ENCODE measurements at regions not wholly inside any gene's neighbourhood (a gene's known extent, or its start where the extent isn't known, plus 50 kb on each side); places are given as distances from the start of the nearest gene placed in this dataset.
"Not testable (repeated sequence)": the region's sequence is repeated elsewhere in the genome, so short reads cannot be mapped to it uniquely, and the experiment has no call there.

- Mint-ChIP-seq H3K4me3 (no peak overlapping the region), H3K36me3 (no peaks in the 10 kb centered on the region), H3K4me1 (no peaks in the 10 kb centered on the region), H3K27me3 (peaks cover 2% of the 10 kb centered on the region), H3K9me3 (ENCODE audit: low read depth) (no peaks in the 10 kb centered on the region), H3K27ac (no peak overlapping the region)
- CTCF ChIA-PET: no interaction called here
- ATAC-seq (no peak), DNase-seq (no peak)
These were observed 151.1 kb upstream of the WSCD1 start for GRCh38 chr17:5919089-5919488.

- no peak for DNase-seq
- Mint-ChIP-seq H3K4me1 (no peaks in the 10 kb centered on the region), H3K36me3 (no peaks in the 10 kb centered on the region), H3K27me3 (peaks cover 2% of the 10 kb centered on the region), H3K27ac (no peak overlapping the region), H3K4me3 (no peak overlapping the region), H3K9me3 (ENCODE audit: low read depth) (no peaks in the 10 kb centered on the region)
- ATAC-seq: no peak
- CTCF ChIA-PET: no interaction called here
These were observed 148.5 kb upstream of the WSCD1 start for GRCh38 chr17:5921512-5922282.

GRCh38 chr17:5922476-5922875 is 147.7 kb upstream of the WSCD1 start:
- Mint-ChIP-seq H3K9me3 (ENCODE audit: low read depth) (no peaks in the 10 kb centered on the region), H3K4me1 (no peaks in the 10 kb centered on the region), H3K27ac (no peak overlapping the region), H3K4me3 (no peak overlapping the region), H3K36me3 (no peaks in the 10 kb centered on the region), H3K27me3 (peaks cover 2% of the 10 kb centered on the region)
- no peak for DNase-seq
- no peak for ATAC-seq
- CTCF ChIA-PET: no interaction called here

GRCh38 chr17:5929721-5930120 is 140.5 kb upstream of the WSCD1 start:
- Mint-ChIP-seq H3K27ac (no peak overlapping the region), H3K36me3 (no peaks in the 10 kb centered on the region), H3K4me3 (no peak overlapping the region), H3K27me3 (no peaks in the 10 kb centered on the region), H3K4me1 (no peaks in the 10 kb centered on the region), H3K9me3 (ENCODE audit: low read depth) (peaks cover 3% of the 10 kb centered on the region)
- DNase-seq (no peak), ATAC-seq (no peak)
- CTCF ChIA-PET: no interaction called here

GRCh38 chr17:5930555-5930954 is 139.6 kb upstream of the WSCD1 start:
- H3K36me3 Mint-ChIP-seq; DNase-seq; ATAC-seq; H3K9me3 Mint-ChIP-seq (ENCODE audit: low read depth); H3K4me3 Mint-ChIP-seq; H3K27ac Mint-ChIP-seq; H3K27me3 Mint-ChIP-seq; CTCF ChIA-PET; H3K4me1 Mint-ChIP-seq: not testable (repeated sequence)

DNA sequence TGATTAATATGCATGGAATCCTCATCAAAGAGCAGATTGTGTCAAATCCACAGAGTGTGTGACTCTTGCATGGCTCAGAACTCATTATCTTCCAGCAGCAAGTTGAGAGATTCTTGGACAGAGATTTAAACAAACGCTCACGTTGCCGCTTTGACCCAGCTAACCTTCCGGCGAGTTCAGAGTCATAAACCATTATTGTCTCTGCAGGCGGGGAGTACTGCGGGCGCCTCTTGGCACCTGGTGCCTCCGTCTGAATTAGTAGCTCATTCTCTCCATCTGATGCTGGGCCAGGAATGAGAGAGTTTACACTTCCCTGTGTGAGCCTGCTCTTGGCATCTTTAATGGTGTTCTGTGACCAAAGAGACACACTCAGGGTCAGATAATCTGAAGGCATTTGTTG is 138.6 kb upstream of the WSCD1 start:
- no peak overlapping the region for H3K27ac Mint-ChIP-seq
- H3K27me3 Mint-ChIP-seq: no peaks in the 10 kb centered on the region
- H3K4me3 Mint-ChIP-seq: no peak overlapping the region
- no peak for ATAC-seq
- H3K4me1 Mint-ChIP-seq: no peaks in the 10 kb centered on the region
- CTCF ChIA-PET: no interaction called here
- no peaks in the 10 kb centered on the region for H3K36me3 Mint-ChIP-seq
- H3K9me3 Mint-ChIP-seq (ENCODE audit: low read depth): peaks cover 3% of the 10 kb centered on the region
- no peak for DNase-seq

GRCh38 chr17:5933430-5933829 is 136.7 kb upstream of the WSCD1 start:
- Mint-ChIP-seq H3K4me3 (no peak overlapping the region), H3K36me3 (no peaks in the 10 kb centered on the region), H3K4me1 (no peaks in the 10 kb centered on the region), H3K9me3 (ENCODE audit: low read depth) (peaks cover 3% of the 10 kb centered on the region), H3K27ac (no peak overlapping the region), H3K27me3 (no peaks in the 10 kb centered on the region)
- DNase-seq: no peak
- CTCF ChIA-PET: no interaction called here
- ATAC-seq: no peak

DNA sequence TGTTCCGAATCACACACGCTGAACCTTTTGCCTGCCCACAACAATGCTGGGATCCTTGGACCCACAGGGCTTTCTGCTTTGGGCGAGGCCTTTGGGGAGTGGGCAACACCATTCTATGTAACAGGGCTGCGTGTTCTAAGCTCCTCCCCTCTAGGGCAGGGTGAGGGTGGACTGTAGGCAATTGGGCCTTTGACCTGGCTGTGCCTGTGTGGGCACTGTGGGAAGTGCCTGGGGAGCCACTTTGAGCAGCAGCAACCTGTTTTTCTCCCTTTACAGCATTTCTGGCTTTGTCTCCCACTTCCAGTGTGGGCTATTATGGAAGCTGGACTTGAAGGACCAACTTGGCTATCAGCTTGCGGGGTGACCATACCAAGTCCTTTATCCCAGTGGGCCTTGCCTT is 128.9 kb upstream of the WSCD1 start:
- H3K4me1 Mint-ChIP-seq: no peaks in the 10 kb centered on the region
- CTCF ChIA-PET: no interaction called here
- no peaks in the 10 kb centered on the region for H3K36me3 Mint-ChIP-seq
- no peaks in the 10 kb centered on the region for H3K9me3 Mint-ChIP-seq (ENCODE audit: low read depth)
- DNase-seq (no peak), ATAC-seq (no peak)
- H3K27ac Mint-ChIP-seq: no peak overlapping the region
- H3K27me3 Mint-ChIP-seq: peaks cover 5% of the 10 kb centered on the region
- no peak overlapping the region for H3K4me3 Mint-ChIP-seq

DNA sequence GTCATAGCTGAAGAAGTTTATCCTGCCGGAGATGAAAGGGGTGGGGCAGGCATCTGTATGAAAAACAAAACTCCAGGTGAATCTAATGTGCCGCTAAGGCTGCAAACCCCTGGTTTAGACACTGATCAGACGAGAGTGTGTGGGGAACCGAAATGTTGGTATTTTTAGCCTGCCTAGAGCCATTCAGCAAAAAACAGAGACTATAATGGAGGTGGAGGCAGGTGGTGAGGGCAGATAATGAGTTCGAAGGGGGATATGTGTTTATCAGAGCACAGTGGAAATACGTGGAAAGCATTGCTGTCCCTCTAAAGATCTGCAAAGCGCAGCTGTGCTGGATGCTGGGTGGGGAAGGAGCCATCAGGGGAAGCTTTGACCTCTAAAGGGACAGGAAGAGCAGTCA is 127.5 kb upstream of the WSCD1 start:
- no peak overlapping the region for H3K27ac Mint-ChIP-seq
- no peaks in the 10 kb centered on the region for H3K4me1 Mint-ChIP-seq
- no peaks in the 10 kb centered on the region for H3K36me3 Mint-ChIP-seq
- H3K9me3 Mint-ChIP-seq (ENCODE audit: low read depth): no peaks in the 10 kb centered on the region
- CTCF ChIA-PET: interaction anchor here (0.7 kb wide), 1 partner anchor 19 kb away, joined by 3 read pairs; no protein-coding TSS in a partner anchor
- DNase-seq (no peak), ATAC-seq (no peak)
- no peak overlapping the region for H3K4me3 Mint-ChIP-seq
- peaks cover 7% of the 10 kb centered on the region for H3K27me3 Mint-ChIP-seq

- no peak overlapping the region for H3K27ac Mint-ChIP-seq
- no peaks in the 10 kb centered on the region for H3K36me3 Mint-ChIP-seq
- no peak overlapping the region for H3K4me3 Mint-ChIP-seq
- CTCF ChIA-PET: no interaction called here
- DNase-seq (no peak), ATAC-seq (no peak)
- H3K4me1 Mint-ChIP-seq: no peaks in the 10 kb centered on the region
- H3K27me3 Mint-ChIP-seq: peaks cover 7% of the 10 kb centered on the region
- no peaks in the 10 kb centered on the region for H3K9me3 Mint-ChIP-seq (ENCODE audit: low read depth)
These were observed 126.9 kb upstream of the WSCD1 start for GRCh38 chr17:5943232-5943631.

- CTCF ChIA-PET: no interaction called here
- ATAC-seq: no peak
- H3K4me1 Mint-ChIP-seq: no peaks in the 10 kb centered on the region
- H3K27ac Mint-ChIP-seq: no peak overlapping the region
- DNase-seq: no peak
- H3K27me3 Mint-ChIP-seq: peaks cover 7% of the 10 kb centered on the region
- H3K9me3 Mint-ChIP-seq (ENCODE audit: low read depth): no peaks in the 10 kb centered on the region
- no peak overlapping the region for H3K4me3 Mint-ChIP-seq
- H3K36me3 Mint-ChIP-seq: no peaks in the 10 kb centered on the region
These were observed 126.2 kb upstream of the WSCD1 start for GRCh38 chr17:5943982-5944381.

GRCh38 chr17:5947701-5948180 is 122.4 kb upstream of the WSCD1 start:
- Mint-ChIP-seq H3K4me1 (no peaks in the 10 kb centered on the region), H3K9me3 (ENCODE audit: low read depth) (no peaks in the 10 kb centered on the region), H3K27ac (no peak overlapping the region), H3K27me3 (peaks cover 12% of the 10 kb centered on the region), H3K4me3 (no peak overlapping the region), H3K36me3 (no peaks in the 10 kb centered on the region)
- ATAC-seq (no peak), DNase-seq (no peak)
- CTCF ChIA-PET: no interaction called here

- no peaks in the 10 kb centered on the region for H3K4me1 Mint-ChIP-seq
- H3K27me3 Mint-ChIP-seq: peaks cover 12% of the 10 kb centered on the region
- DNase-seq (no peak), ATAC-seq (no peak)
- H3K9me3 Mint-ChIP-seq (ENCODE audit: low read depth): no peaks in the 10 kb centered on the region
- no peaks in the 10 kb centered on the region for H3K36me3 Mint-ChIP-seq
- no peak overlapping the region for H3K4me3 Mint-ChIP-seq
- H3K27ac Mint-ChIP-seq: no peak overlapping the region
- CTCF ChIA-PET: no interaction called here
These were observed 121.4 kb upstream of the WSCD1 start for GRCh38 chr17:5948811-5949210.

- Mint-ChIP-seq H3K27me3 (peaks cover 12% of the 10 kb centered on the region), H3K27ac (no peak overlapping the region), H3K36me3 (no peaks in the 10 kb centered on the region), H3K4me3 (no peak overlapping the region), H3K9me3 (ENCODE audit: low read depth) (peaks cover 6% of the 10 kb centered on the region), H3K4me1 (no peaks in the 10 kb centered on the region)
- no peak for DNase-seq
- CTCF ChIA-PET: no interaction called here
- no peak for ATAC-seq
These were observed 119.3 kb upstream of the WSCD1 start for GRCh38 chr17:5950878-5951277.

DNA sequence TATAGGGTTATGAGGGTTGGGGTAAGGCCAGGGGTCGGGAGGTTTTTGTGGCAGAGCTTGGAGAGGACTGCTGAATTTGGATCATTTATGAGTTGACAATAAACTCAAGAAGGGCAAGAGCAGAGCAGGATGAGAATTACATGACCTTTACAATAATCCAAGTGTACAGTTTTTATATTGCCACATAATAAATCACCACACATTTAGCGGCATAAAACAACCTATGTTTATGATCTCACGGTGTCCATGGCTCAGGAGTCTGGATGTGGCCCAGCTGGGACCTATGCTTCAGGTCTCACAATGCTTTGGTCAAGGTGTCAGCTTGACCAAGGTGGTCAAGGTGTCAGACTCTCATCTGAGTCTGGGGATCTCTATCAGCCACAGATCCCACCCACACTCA is 118.3 kb upstream of the WSCD1 start:
- no peak for ATAC-seq
- CTCF ChIA-PET: no interaction called here
- H3K4me3 Mint-ChIP-seq: no peak overlapping the region
- no peaks in the 10 kb centered on the region for H3K36me3 Mint-ChIP-seq
- DNase-seq: no peak
- no peaks in the 10 kb centered on the region for H3K4me1 Mint-ChIP-seq
- H3K27ac Mint-ChIP-seq: no peak overlapping the region
- peaks cover 10% of the 10 kb centered on the region for H3K27me3 Mint-ChIP-seq
- peaks cover 6% of the 10 kb centered on the region for H3K9me3 Mint-ChIP-seq (ENCODE audit: low read depth)

Data from activated CD8-positive, alpha-beta memory T cell treated with anti-CD3 and anti-CD28 coated beads, Interleukin-2, amount 10 ng/mL, durations not matched to agents 7 days and 5 days (primary cell).